Tibial nerve (tissue), 4 donors: ENCODE measurements at regions not wholly inside any gene's neighbourhood (a gene's known extent, or its start where the extent isn't known, plus 50 kb on each side); places are given as distances from the start of the nearest gene placed in this dataset.

Source experiments
- EP300 ChIP-seq, 2 donors: sonication (generic); formaldehyde crosslinking; IDR thresholded peaks; one replicate each; pipeline ENCODE4 v1.6.1; 2017; ENCODE audit warnings: antibody characterized with exemption in 2 of 2, mild to moderate bottlenecking in 1 of 2
- TF ChIP-seq, protein P1 (sequence below), 5 experiments: fragments of 200-600 bp in 3 of 5; fragments of 450-650 bp in 2 of 5; sonication (generic) in 3 of 5; IDR thresholded peaks; one replicate each; pipeline ENCODE4 v1.5.1; 2016 to 2019; ENCODE audit warnings: antibody characterized with exemption in 5 of 5, mild to moderate bottlenecking in 3 of 5, moderate library complexity in 2 of 5

DNA sequence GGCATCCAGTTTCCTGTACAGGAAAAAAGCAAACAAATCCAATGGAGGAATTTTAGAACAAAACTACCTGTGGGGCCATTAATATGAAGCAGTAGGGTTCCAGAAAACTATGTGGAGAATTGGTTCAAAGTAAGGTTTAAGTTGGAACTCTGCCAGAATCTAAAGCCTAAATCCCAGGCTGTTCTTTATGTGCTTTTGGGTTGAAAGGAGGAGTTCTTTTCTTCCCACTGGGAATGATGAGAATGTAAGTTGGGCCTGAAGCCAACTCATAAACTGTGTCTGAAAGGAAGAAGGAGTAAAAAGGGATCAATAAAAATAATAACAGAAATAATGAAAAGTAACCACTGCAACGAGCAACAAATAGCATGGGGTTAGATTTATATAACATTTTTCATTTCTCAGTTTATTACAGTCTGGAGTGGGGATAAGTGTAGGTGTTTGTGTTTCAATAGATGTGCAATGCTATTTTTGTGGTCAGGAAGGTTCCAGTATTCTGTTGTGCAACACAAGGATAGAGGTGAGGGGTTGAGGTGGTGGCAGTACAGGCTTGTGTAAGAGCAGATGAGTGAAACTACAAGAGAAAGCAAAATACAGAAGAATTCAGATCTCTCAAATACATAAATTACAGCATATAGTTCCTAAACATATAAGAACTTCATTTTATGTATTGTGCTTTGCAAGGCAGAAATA, 373.6 kb downstream of the EMP1 start:
- TF ChIP-seq EP300 (IDR thresholded peaks at IDR 0.05), result no peak
- TF ChIP-seq, protein P1, sequence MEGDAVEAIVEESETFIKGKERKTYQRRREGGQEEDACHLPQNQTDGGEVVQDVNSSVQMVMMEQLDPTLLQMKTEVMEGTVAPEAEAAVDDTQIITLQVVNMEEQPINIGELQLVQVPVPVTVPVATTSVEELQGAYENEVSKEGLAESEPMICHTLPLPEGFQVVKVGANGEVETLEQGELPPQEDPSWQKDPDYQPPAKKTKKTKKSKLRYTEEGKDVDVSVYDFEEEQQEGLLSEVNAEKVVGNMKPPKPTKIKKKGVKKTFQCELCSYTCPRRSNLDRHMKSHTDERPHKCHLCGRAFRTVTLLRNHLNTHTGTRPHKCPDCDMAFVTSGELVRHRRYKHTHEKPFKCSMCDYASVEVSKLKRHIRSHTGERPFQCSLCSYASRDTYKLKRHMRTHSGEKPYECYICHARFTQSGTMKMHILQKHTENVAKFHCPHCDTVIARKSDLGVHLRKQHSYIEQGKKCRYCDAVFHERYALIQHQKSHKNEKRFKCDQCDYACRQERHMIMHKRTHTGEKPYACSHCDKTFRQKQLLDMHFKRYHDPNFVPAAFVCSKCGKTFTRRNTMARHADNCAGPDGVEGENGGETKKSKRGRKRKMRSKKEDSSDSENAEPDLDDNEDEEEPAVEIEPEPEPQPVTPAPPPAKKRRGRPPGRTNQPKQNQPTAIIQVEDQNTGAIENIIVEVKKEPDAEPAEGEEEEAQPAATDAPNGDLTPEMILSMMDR (IDR thresholded peaks at IDR 0.05), result no peak
